T47D (cell line): ENCODE measurements at regions not wholly inside any gene's neighbourhood (a gene's known extent, or its start where the extent isn't known, plus 50 kb on each side); places are given as distances from the start of the nearest gene placed in this dataset.
"Not testable (repeated sequence)": the region's sequence is repeated elsewhere in the genome, so short reads cannot be mapped to it uniquely, and the experiment has no call there.

ENCODE experiments used
- DNase-seq, 2 experiments: peaks; one replicate each; pipeline versions ENCODE4 v3.0.0 to v3.0.0-alpha.2; 2011 to 2012; ENCODE audit warnings: low read depth in 1 of 2, low spot score in 1 of 2
- JUND ChIP-seq: IDR thresholded peaks from 2 replicates; pipeline ENCODE4 v1.6.1; 2012; ENCODE audit warnings: low read depth
- in situ Hi-C: cut with HindIII; loops from 2 replicates; pipeline ENCODE4 v1.10.0; 2016; ENCODE audit warnings: low sequenced_read_pairs, low pct_unique_long_range_greater_than_20kb

GRCh38 chr14:98928418-98928817 is 343.6 kb downstream of the BCL11B start:
- in situ Hi-C loops, result no loop called here
- no peak for TF ChIP-seq JUND
- DNase-seq, result no peak

- no peak for DNase-seq
- in situ Hi-C loops, result no loop called here
Measured at GRCh38 chr14:98931126-98931525, 340.9 kb downstream of the BCL11B start.

GRCh38 chr14:98931911-98932310 is 340.1 kb downstream of the BCL11B start:
- TF ChIP-seq JUND, result no peak
- DNase-seq, result no peak
- in situ Hi-C loops, result no loop called here

More at GRCh38 chr14:98931126-98931525, 340.9 kb downstream of the BCL11B start:
- no peak for TF ChIP-seq JUND

- in situ Hi-C loops, result no loop called here
- no peak for DNase-seq
- TF ChIP-seq JUND, result no peak
Measured at GRCh38 chr14:98932431-98933325, 339.3 kb downstream of the BCL11B start.

- DNase-seq, in situ Hi-C loops: not testable (repeated sequence)
Measured at GRCh38 chr14:98934569-98934968, 337.4 kb downstream of the BCL11B start.

- no peak for DNase-seq
- TF ChIP-seq JUND, result no peak
- in situ Hi-C loops, result no loop called here
Measured at GRCh38 chr14:98935921-98936320, 336.1 kb downstream of the BCL11B start.

- in situ Hi-C loops, result no loop called here
- no peak for TF ChIP-seq JUND
- DNase-seq, result no peak
Measured at GRCh38 chr14:98937021-98937420, 335.0 kb downstream of the BCL11B start.

- no peak for TF ChIP-seq JUND
- in situ Hi-C loops, result no loop called here
- DNase-seq, result no peak
Measured at GRCh38 chr14:98937712-98938505, 334.1 kb downstream of the BCL11B start.

GRCh38 chr14:98940693-98941437 is 331.1 kb downstream of the BCL11B start:
- no peak for DNase-seq
- in situ Hi-C loops, result no loop called here
- no peak for TF ChIP-seq JUND

GRCh38 chr14:98941481-98941880 is 330.5 kb downstream of the BCL11B start:
- DNase-seq, result no peak
- in situ Hi-C loops, result no loop called here
- no peak for TF ChIP-seq JUND

- DNase-seq, result no peak
- TF ChIP-seq JUND, result no peak
- in situ Hi-C loops, result no loop called here
Measured at GRCh38 chr14:98943907-98944306, 328.1 kb downstream of the BCL11B start.

- in situ Hi-C loops, result no loop called here
- no peak for DNase-seq
Measured at GRCh38 chr14:98944989-98945388, 327.0 kb downstream of the BCL11B start.

More at GRCh38 chr14:98944989-98945388, 327.0 kb downstream of the BCL11B start:
- no peak for TF ChIP-seq JUND
